Natural killer cell treated with Interleukin-12 subunit alpha and Interleukin-12 subunit beta and Interleukin-15 and Interleukin-18, amount 100 ng/mL, for 72 hours (primary cell): ENCODE measurements at regions not wholly inside any gene's neighbourhood (a gene's known extent, or its start where the extent isn't known, plus 50 kb on each side); places are given as distances from the start of the nearest gene placed in this dataset.
A peak's percentile ranks its signal among the peaks of the same experiment; 100 is the strongest.

Source experiments
- ATAC-seq, 2 donors: fragments of 150-1000 bp; cut with Tn5 transposase in 1 of 2; sonication (Bioruptor Pico), chemical (Tn5 transposase) in 1 of 2; 2 replicates each; pipeline ENCODE4 v1.10.0; 2021
- DNase-seq: peaks from one replicate; pipeline ENCODE4 v3.0.0; 2022; ENCODE audit warnings: low spot score
- H3K27ac Mint-ChIP-seq, 2 donors: 1 replicate in 1 of 2; 2 replicates in 1 of 2; pipeline ENCODE4 v1.8.0; 2022; ENCODE audit warnings: mixed read lengths in 2 of 2, mild to moderate bottlenecking in 1 of 2, moderate library complexity in 1 of 2
- H3K27me3 Mint-ChIP-seq, 2 donors: 1 replicate in 1 of 2; 2 replicates in 1 of 2; pipeline ENCODE4 v1.8.0; 2022; ENCODE audit warnings: mixed read lengths in 2 of 2
- H3K36me3 Mint-ChIP-seq: one replicate; pipeline ENCODE4 v1.8.0; 2022; ENCODE audit warnings: mixed read lengths
- H3K4me1 Mint-ChIP-seq, 2 donors: 1 replicate in 1 of 2; 2 replicates in 1 of 2; pipeline ENCODE4 v1.8.0; 2022; ENCODE audit warnings: low read depth in 2 of 2, mixed read lengths in 2 of 2, mild to moderate bottlenecking in 1 of 2
- H3K4me3 Mint-ChIP-seq: one replicate; pipeline ENCODE4 v1.8.0; 2022; ENCODE audit warnings: mixed read lengths
- H3K9me3 Mint-ChIP-seq: 2 replicates; pipeline ENCODE4 v1.8.0; 2022; ENCODE audit warnings: mixed read lengths

GRCh38 chr12:125684968-125685790, 619.9 kb downstream of the AACS start:
- DNase-seq = no peak
- Mint-ChIP-seq H3K27ac (no peak overlapping the region), H3K9me3 (no peaks in the 10 kb centered on the region), H3K4me3 (no peak overlapping the region), H3K4me1 (no peaks in the 10 kb centered on the region), H3K36me3 (no peaks in the 10 kb centered on the region), H3K27me3 (no peaks in the 10 kb centered on the region)
- ATAC-seq = no peak

GRCh38 chr12:125685915-125686314, 620.7 kb downstream of the AACS start:
- Mint-ChIP-seq H3K4me3 (no peak overlapping the region), H3K9me3 (no peaks in the 10 kb centered on the region), H3K4me1 (no peaks in the 10 kb centered on the region), H3K27ac (no peak overlapping the region), H3K36me3 (no peaks in the 10 kb centered on the region), H3K27me3 (no peaks in the 10 kb centered on the region)
- ATAC-seq (no peak), DNase-seq (no peak)

GRCh38 chr12:125687403-125687802, 622.2 kb downstream of the AACS start:
- DNase-seq = no peak
- H3K27ac Mint-ChIP-seq = no peak overlapping the region
- H3K9me3 Mint-ChIP-seq = no peaks in the 10 kb centered on the region
- no peak overlapping the region for H3K4me3 Mint-ChIP-seq
- no peaks in the 10 kb centered on the region for H3K4me1 Mint-ChIP-seq
- H3K27me3 Mint-ChIP-seq = no peaks in the 10 kb centered on the region
- ATAC-seq = peak in 1 of 2 donors; percentile 31
- H3K36me3 Mint-ChIP-seq = no peaks in the 10 kb centered on the region

- no peak overlapping the region for H3K27ac Mint-ChIP-seq
- H3K27me3 Mint-ChIP-seq = no peaks in the 10 kb centered on the region
- H3K9me3 Mint-ChIP-seq = no peaks in the 10 kb centered on the region
- ATAC-seq = no peak
- no peaks in the 10 kb centered on the region for H3K4me1 Mint-ChIP-seq
- no peak overlapping the region for H3K4me3 Mint-ChIP-seq
- no peak for DNase-seq
- no peaks in the 10 kb centered on the region for H3K36me3 Mint-ChIP-seq
These were observed 622.6 kb downstream of the AACS start for GRCh38 chr12:125687820-125688219.

- no peaks in the 10 kb centered on the region for H3K36me3 Mint-ChIP-seq
- no peaks in the 10 kb centered on the region for H3K27me3 Mint-ChIP-seq
- no peak overlapping the region for H3K27ac Mint-ChIP-seq
- DNase-seq = no peak
- no peaks in the 10 kb centered on the region for H3K9me3 Mint-ChIP-seq
- no peaks in the 10 kb centered on the region for H3K4me1 Mint-ChIP-seq
- H3K4me3 Mint-ChIP-seq = no peak overlapping the region
- ATAC-seq = no peak
These were observed 623.0 kb downstream of the AACS start for GRCh38 chr12:125688223-125688622.

GRCh38 chr12:125688881-125689280, 623.6 kb downstream of the AACS start:
- H3K4me1 Mint-ChIP-seq = no peaks in the 10 kb centered on the region
- H3K36me3 Mint-ChIP-seq = no peaks in the 10 kb centered on the region
- no peak overlapping the region for H3K27ac Mint-ChIP-seq
- ATAC-seq (no peak), DNase-seq (no peak)
- no peak overlapping the region for H3K4me3 Mint-ChIP-seq
- H3K9me3 Mint-ChIP-seq = no peaks in the 10 kb centered on the region
- H3K27me3 Mint-ChIP-seq = no peaks in the 10 kb centered on the region

GRCh38 chr12:125689576-125690410, 624.6 kb downstream of the AACS start:
- Mint-ChIP-seq H3K27me3 (no peaks in the 10 kb centered on the region), H3K36me3 (no peaks in the 10 kb centered on the region), H3K4me1 (no peaks in the 10 kb centered on the region), H3K9me3 (no peaks in the 10 kb centered on the region), H3K27ac (no peak overlapping the region), H3K4me3 (no peak overlapping the region)
- DNase-seq (no peak), ATAC-seq (no peak)

GRCh38 chr12:125690841-125691240, 625.6 kb downstream of the AACS start:
- Mint-ChIP-seq H3K4me3 (no peak overlapping the region), H3K4me1 (no peaks in the 10 kb centered on the region), H3K27ac (no peak overlapping the region), H3K9me3 (peaks cover 5% of the 10 kb centered on the region), H3K27me3 (no peaks in the 10 kb centered on the region), H3K36me3 (no peaks in the 10 kb centered on the region)
- no peak for DNase-seq
- no peak for ATAC-seq

GRCh38 chr12:125696054-125696453, 630.8 kb downstream of the AACS start:
- no peak for ATAC-seq
- H3K27me3 Mint-ChIP-seq = no peaks in the 10 kb centered on the region
- H3K9me3 Mint-ChIP-seq = peaks cover 5% of the 10 kb centered on the region

GRCh38 chr12:125704803-125705202, 639.6 kb downstream of the AACS start:
- H3K36me3 Mint-ChIP-seq = no peaks in the 10 kb centered on the region
- H3K4me1 Mint-ChIP-seq = no peaks in the 10 kb centered on the region
- H3K4me3 Mint-ChIP-seq = no peak overlapping the region
- DNase-seq (no peak), ATAC-seq (no peak)
- no peaks in the 10 kb centered on the region for H3K27me3 Mint-ChIP-seq
- peaks cover 10% of the 10 kb centered on the region for H3K9me3 Mint-ChIP-seq
- no peak overlapping the region for H3K27ac Mint-ChIP-seq

More at GRCh38 chr12:125696054-125696453, 630.8 kb downstream of the AACS start:
- H3K36me3 Mint-ChIP-seq = no peaks in the 10 kb centered on the region
- no peak overlapping the region for H3K4me3 Mint-ChIP-seq
- no peaks in the 10 kb centered on the region for H3K4me1 Mint-ChIP-seq
- DNase-seq = no peak
- no peak overlapping the region for H3K27ac Mint-ChIP-seq

GRCh38 chr12:125720961-125721360, 655.7 kb downstream of the AACS start:
- no peak overlapping the region for H3K27ac Mint-ChIP-seq

GRCh38 chr12:125734137-125734536, 668.9 kb downstream of the AACS start:
- ATAC-seq (no peak), DNase-seq (no peak)
- no peak overlapping the region for H3K27ac Mint-ChIP-seq
- H3K4me3 Mint-ChIP-seq = no peak overlapping the region
- no peaks in the 10 kb centered on the region for H3K27me3 Mint-ChIP-seq
- H3K9me3 Mint-ChIP-seq = peaks cover 3% of the 10 kb centered on the region
- no peaks in the 10 kb centered on the region for H3K4me1 Mint-ChIP-seq
- peaks cover under 1% of the 10 kb centered on the region for H3K36me3 Mint-ChIP-seq

More at GRCh38 chr12:125720961-125721360, 655.7 kb downstream of the AACS start:
- H3K9me3 Mint-ChIP-seq = peaks cover 17% of the 10 kb centered on the region
- ATAC-seq (no peak), DNase-seq (no peak)
- H3K36me3 Mint-ChIP-seq = peaks cover 7% of the 10 kb centered on the region
- no peak overlapping the region for H3K4me3 Mint-ChIP-seq
- H3K27me3 Mint-ChIP-seq = no peaks in the 10 kb centered on the region
- no peaks in the 10 kb centered on the region for H3K4me1 Mint-ChIP-seq

GRCh38 chr12:125738211-125738610, 673.0 kb downstream of the AACS start:
- no peaks in the 10 kb centered on the region for H3K27me3 Mint-ChIP-seq
- no peak for DNase-seq
- peaks cover 17% of the 10 kb centered on the region for H3K9me3 Mint-ChIP-seq
- H3K4me3 Mint-ChIP-seq = no peak overlapping the region
- no peak for ATAC-seq
- no peaks in the 10 kb centered on the region for H3K36me3 Mint-ChIP-seq
- no peaks in the 10 kb centered on the region for H3K4me1 Mint-ChIP-seq
- H3K27ac Mint-ChIP-seq = no peak overlapping the region

GRCh38 chr12:125742413-125742812, 677.2 kb downstream of the AACS start:
- no peaks in the 10 kb centered on the region for H3K36me3 Mint-ChIP-seq
- no peaks in the 10 kb centered on the region for H3K4me1 Mint-ChIP-seq
- DNase-seq = no peak
- ATAC-seq = no peak
- no peak overlapping the region for H3K27ac Mint-ChIP-seq
- H3K9me3 Mint-ChIP-seq = peaks cover 14% of the 10 kb centered on the region
- no peak overlapping the region for H3K4me3 Mint-ChIP-seq
- no peaks in the 10 kb centered on the region for H3K27me3 Mint-ChIP-seq
